ENCODE measurements at regions not wholly inside any gene's neighbourhood (a gene's known extent, or its start where the extent isn't known, plus 50 kb on each side); places are given as distances from the start of the nearest gene placed in this dataset.

GRCh38 chr5:7036192-7036835 is 323.1 kb downstream of the TENT4A start:
- no peak for TF ChIP-seq TAF1 (IDR thresholded peaks at IDR 0.05; ENCODE audit: low read depth)
- no peak for TF ChIP-seq USF1 (IDR thresholded peaks at IDR 0.05)
- TF ChIP-seq RAD21 (IDR thresholded peaks at IDR 0.05; ENCODE audit: low read depth): no peak
- no peak for TF ChIP-seq NFIC (IDR thresholded peaks at IDR 0.05)
- TF ChIP-seq TCF12 (IDR thresholded peaks at IDR 0.05; ENCODE audit: low read depth): no peak
- no peak for TF ChIP-seq CEBPB (IDR thresholded peaks at IDR 0.05)
- no peak for TF ChIP-seq CREB1 (IDR thresholded peaks at IDR 0.05; ENCODE audit: low read depth)
- TF ChIP-seq YY1 (IDR thresholded peaks at IDR 0.05; ENCODE audit: low read depth): no peak
- no peak for TF ChIP-seq TEAD4 (IDR thresholded peaks at IDR 0.05)
- TF ChIP-seq, protein P1, sequence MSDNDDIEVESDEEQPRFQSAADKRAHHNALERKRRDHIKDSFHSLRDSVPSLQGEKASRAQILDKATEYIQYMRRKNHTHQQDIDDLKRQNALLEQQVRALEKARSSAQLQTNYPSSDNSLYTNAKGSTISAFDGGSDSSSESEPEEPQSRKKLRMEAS (IDR thresholded peaks at IDR 0.05): no peak
- TF ChIP-seq EP300 (IDR thresholded peaks at IDR 0.05; ENCODE audit: borderline replicate concordance): no peak

Measured in Ishikawa (cell line).